GM21529 (cell line): ENCODE measurements at regions not wholly inside any gene's neighbourhood (a gene's known extent, or its start where the extent isn't known, plus 50 kb on each side); places are given as distances from the start of the nearest gene placed in this dataset.
"Not testable (repeated sequence)": the region's sequence is repeated elsewhere in the genome, so short reads cannot be mapped to it uniquely, and the experiment has no call there.

Source experiments
- ATAC-seq: cut with Tn5 transposase; IDR thresholded peaks from one replicate; pipeline ENCODE4 v1.9.1; 2021; ENCODE audit not compliant: unreplicated experiment

GRCh38 chr3:76505202-76505845 lies 534.6 kb upstream of the ROBO2 start:
- no peak for ATAC-seq

GRCh38 chr3:76509179-76509830 lies 530.6 kb upstream of the ROBO2 start:
- no peak for ATAC-seq

DNA sequence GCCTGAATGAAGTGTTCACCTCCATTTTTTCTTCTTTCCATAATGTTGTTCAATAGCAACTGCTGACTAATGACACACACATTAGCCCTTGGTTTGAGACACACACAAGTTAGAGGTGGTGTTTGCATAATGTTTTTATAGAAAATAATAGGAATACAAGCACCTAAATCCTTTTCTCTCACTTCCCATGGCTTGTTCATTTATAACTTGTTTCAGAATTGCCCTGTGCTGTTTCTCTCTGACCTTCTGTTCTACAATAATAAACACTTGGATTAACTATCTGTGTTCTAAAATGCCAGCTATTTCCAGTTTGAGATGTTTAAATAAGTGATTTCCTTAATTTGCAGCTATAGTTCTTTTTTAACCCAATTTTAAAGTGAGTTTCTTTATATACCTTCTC lies 525.1 kb upstream of the ROBO2 start:
- ATAC-seq, result no peak

- no peak for ATAC-seq
Observed at GRCh38 chr3:76523337-76523736, 516.6 kb upstream of the ROBO2 start.

- ATAC-seq, result no peak
Observed at GRCh38 chr3:76525726-76526125, 514.2 kb upstream of the ROBO2 start.

DNA sequence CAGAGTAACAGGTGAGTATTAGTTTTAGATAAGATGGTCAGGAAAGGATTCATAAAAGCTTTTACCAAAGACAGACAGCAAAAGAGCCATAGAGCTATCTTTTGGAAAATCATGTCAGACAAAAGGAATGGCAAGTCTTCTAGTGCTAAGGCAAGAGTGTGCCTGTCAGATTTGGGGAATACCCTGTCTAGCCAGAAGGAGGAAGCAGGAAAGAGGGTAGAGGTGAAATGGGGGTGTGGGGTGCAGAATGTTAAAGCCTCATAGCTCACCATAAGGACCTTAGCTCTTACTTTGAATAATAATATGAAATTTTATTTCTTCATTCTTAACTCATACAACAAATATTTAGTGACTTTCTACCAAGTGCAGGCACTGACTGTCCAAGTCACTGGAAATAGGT lies 512.1 kb upstream of the ROBO2 start:
- no peak for ATAC-seq

GRCh38 chr3:76532158-76532822 lies 507.6 kb upstream of the ROBO2 start:
- ATAC-seq, result no peak

GRCh38 chr3:76533710-76534109 lies 506.2 kb upstream of the ROBO2 start:
- not testable (repeated sequence) for ATAC-seq

- peak; percentile 53 for ATAC-seq
Observed at GRCh38 chr3:76537857-76538256, 502.0 kb upstream of the ROBO2 start.

GRCh38 chr3:76547674-76548073 lies 492.2 kb upstream of the ROBO2 start:
- ATAC-seq, result no peak

- ATAC-seq, result no peak
Observed at GRCh38 chr3:76550522-76551201, 489.2 kb upstream of the ROBO2 start.

GRCh38 chr3:76551739-76552138 lies 488.2 kb upstream of the ROBO2 start:
- no peak for ATAC-seq

GRCh38 chr3:76552653-76553052 lies 487.2 kb upstream of the ROBO2 start:
- no peak for ATAC-seq

GRCh38 chr3:76554707-76555106 lies 485.2 kb upstream of the ROBO2 start:
- ATAC-seq, result no peak

GRCh38 chr3:76561494-76562236 lies 478.2 kb upstream of the ROBO2 start:
- no peak for ATAC-seq

DNA sequence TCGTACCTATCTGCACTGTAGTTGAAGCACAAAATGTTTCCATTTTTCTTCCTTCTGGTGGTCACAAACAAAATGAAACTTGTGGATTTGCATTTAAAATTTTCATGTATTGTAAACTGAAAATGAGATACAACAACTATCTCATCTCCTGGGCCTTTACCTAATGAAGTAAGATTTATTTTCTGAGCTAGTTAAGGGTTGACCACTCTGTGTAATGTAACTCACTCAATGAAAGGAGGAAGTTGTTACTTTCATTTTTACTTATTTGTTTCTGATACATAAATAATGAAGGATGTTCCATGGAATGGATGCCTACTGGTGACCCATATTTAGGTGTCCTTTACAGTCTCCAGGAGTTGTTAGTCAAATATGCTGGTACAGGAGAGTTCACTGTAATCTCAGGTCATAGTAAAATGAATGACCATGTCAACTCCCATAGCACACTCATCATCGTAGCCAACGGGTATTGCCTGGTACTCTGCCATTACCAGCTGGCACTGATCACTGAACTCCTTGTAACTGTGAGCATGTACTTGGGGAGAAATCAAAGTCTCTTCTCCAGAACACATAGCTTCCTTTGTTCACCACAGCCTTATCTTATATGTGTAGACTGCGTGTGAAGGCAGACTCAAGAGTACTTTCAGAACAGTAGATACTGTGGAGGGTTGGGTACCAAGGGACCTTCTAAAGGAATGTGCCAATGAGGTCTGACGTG lies 474.2 kb upstream of the ROBO2 start:
- ATAC-seq, result no peak

DNA sequence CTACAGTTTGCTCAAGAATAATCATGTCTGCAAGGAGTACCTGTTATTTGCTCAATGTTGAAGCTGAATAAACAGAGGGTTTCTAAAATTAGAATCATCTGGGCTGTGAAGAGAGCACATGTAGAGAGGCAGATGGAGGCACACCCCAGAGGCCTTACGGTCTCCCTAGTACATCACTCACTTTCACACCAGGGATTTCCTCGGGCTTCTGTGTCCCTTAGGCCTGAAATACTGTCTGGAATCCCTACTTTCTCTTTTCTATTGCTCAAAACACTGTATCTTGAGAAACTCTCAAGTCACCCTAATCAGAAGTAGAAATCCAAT lies 473.7 kb upstream of the ROBO2 start:
- no peak for ATAC-seq

GRCh38 chr3:76566904-76567303 lies 473.0 kb upstream of the ROBO2 start:
- no peak for ATAC-seq

GRCh38 chr3:76570436-76571057 lies 469.4 kb upstream of the ROBO2 start:
- ATAC-seq, result no peak

- no peak for ATAC-seq
Observed at GRCh38 chr3:76576201-76576600, 463.7 kb upstream of the ROBO2 start.
